ENCODE measurements at regions not wholly inside any gene's neighbourhood (a gene's known extent, or its start where the extent isn't known, plus 50 kb on each side); places are given as distances from the start of the nearest gene placed in this dataset.

- TF ChIP-seq CTCF (IDR thresholded peaks at IDR 0.05), result no peak
Observed at GRCh38 chr11:25339281-25339680, 842.4 kb downstream of the LUZP2 start (continued).

- H3K9me3 Mint-ChIP-seq, result no peaks in the 10 kb centered on the region
- no peak overlapping the region for H3K27ac Mint-ChIP-seq
- DNase-seq (ENCODE audit: low spot score), result no peak
- no peak for TF ChIP-seq ZNF232 (CRISPR knock-in tag; IDR thresholded peaks at IDR 0.05)
- no peak for TF ChIP-seq CTCF (IDR thresholded peaks at IDR 0.05)
- TF ChIP-seq ZNF263 (CRISPR knock-in tag; IDR thresholded peaks at IDR 0.05; ENCODE audit: low read depth), result peak; percentile 73; the same call in 1 of the 2 replicates
- no peak for TF ChIP-seq AR (CRISPR knock-in tag; IDR thresholded peaks at IDR 0.05)
- ChIA-PET CTCF (interaction anchor here (0.9 to 1.1 kb wide), 2 partner anchors 154 to 445 kb away, joined by 3 read pairs; no protein-coding TSS in a partner anchor), POLR2A (no interaction called here)
- ATAC-seq, result peak; percentile 41; the same call in 1 of the 2 replicates
- peaks cover 3% of the 10 kb centered on the region; the same call in 1 of the 2 replicates for H3K4me1 Mint-ChIP-seq
- H3K36me3 Mint-ChIP-seq, result no peaks in the 10 kb centered on the region
- H3K4me3 Mint-ChIP-seq, result no peak overlapping the region
- no peaks in the 10 kb centered on the region for H3K27me3 Mint-ChIP-seq (ENCODE audit: low read depth)
Observed at GRCh38 chr11:25349537-25349936, 852.7 kb downstream of the LUZP2 start.

- Mint-ChIP-seq H3K36me3 (no peaks in the 10 kb centered on the region), H3K27me3 (ENCODE audit: low read depth) (no peaks in the 10 kb centered on the region), H3K27ac (no peak overlapping the region), H3K4me3 (no peak overlapping the region), H3K9me3 (no peaks in the 10 kb centered on the region), H3K4me1 (peaks cover 3% of the 10 kb centered on the region; the same call in 1 of the 2 replicates)
- DNase-seq (ENCODE audit: low spot score) (no peak), ATAC-seq (no peak)
- POLR2A ChIA-PET, result no interaction called here
- no peak for TF ChIP-seq AFF4 (CRISPR knock-in tag; IDR thresholded peaks at IDR 0.05; ENCODE audit: borderline replicate concordance)
- no peak for TF ChIP-seq ZNF281 (CRISPR knock-in tag; IDR thresholded peaks at IDR 0.05)
- no peak for TF ChIP-seq SOX15 (CRISPR knock-in tag; IDR thresholded peaks at IDR 0.05)
- no peak for TF ChIP-seq KAT7 (CRISPR knock-in tag; IDR thresholded peaks at IDR 0.05; ENCODE audit: borderline replicate concordance)
- TF ChIP-seq TCF7 (CRISPR knock-in tag; IDR thresholded peaks at IDR 0.05; ENCODE audit: low read depth), result no peak
- TF ChIP-seq SP1 (CRISPR knock-in tag; conservative IDR thresholded peaks at IDR 0.05), result no peak
- no peak for TF ChIP-seq ZMAT4 (CRISPR knock-in tag; IDR thresholded peaks at IDR 0.05)
- CTCF ChIA-PET, result no interaction called here
Observed at GRCh38 chr11:25350899-25351803, 854.3 kb downstream of the LUZP2 start.
